Liver (tissue), 1 donor: ENCODE measurements at regions not wholly inside any gene's neighbourhood (a gene's known extent, or its start where the extent isn't known, plus 50 kb on each side); places are given as distances from the start of the nearest gene placed in this dataset. TPM values are rescaled to one million over a fixed set of nuclear protein-coding genes. Genes with fewer than 3 reads are reported as not detected.

Experiments used
- small RNA-seq: library from RNA; depleted of rRNA; stranded (forward); fragments of <200 nt; gene quantifications from one replicate; pipeline ENCODE3, GENCODE V24; 2014

Small RNA genes lying in the stretch of these regions (small RNA-seq; reads per million reads assigned to genes)
- gene AC140063.1 (not detected), gene RNA5SP376 (not detected)
